ENCODE measurements at regions not wholly inside any gene's neighbourhood (a gene's known extent, or its start where the extent isn't known, plus 50 kb on each side); places are given as distances from the start of the nearest gene placed in this dataset.

- TF ChIP-seq POLR2A (IDR thresholded peaks at IDR 0.05), result no peak
- no peak for TF ChIP-seq CTCF (IDR thresholded peaks at IDR 0.05)
- no peak for TF ChIP-seq POLR2AphosphoS5 (IDR thresholded peaks at IDR 0.05)
Observed at GRCh38 chr5:38731461-38731860, 114.4 kb upstream of the OSMR start.

Measured in breast epithelium (tissue), 3 donors.